ENCODE measurements at regions not wholly inside any gene's neighbourhood (a gene's known extent, or its start where the extent isn't known, plus 50 kb on each side); places are given as distances from the start of the nearest gene placed in this dataset.

GRCh38 chr14:29163109-29163508 lies 396.5 kb downstream of the FOXG1 start:
- H3K4me1 ChIP-seq (ENCODE audit: control insufficient read depth in 2 of 3, insufficient read depth in 2 of 3, low read depth in 1 of 3, low read length in 3 of 3), result no peaks in the 10 kb centered on the region

DNA sequence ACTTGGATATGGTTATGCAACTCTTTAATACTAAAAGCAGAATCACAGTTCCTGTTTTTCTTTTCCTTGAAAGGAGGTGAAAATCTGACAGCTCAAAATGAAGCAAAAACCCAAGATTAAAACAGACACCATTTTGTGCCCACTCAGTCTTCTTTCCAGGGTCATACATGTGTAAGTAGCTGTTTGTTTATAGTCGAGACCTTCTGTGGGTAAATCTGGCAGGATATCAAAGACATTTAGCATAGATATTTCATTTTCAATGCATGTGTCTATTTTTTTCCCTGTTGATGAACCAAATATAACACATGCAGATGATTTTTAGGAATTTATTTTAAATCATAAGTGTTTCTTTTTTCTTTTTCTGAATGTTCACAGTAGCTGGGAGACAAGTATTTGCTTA lies 398.8 kb downstream of the FOXG1 start:
- Histone ChIP-seq H3K4me3 (ENCODE audit: low read length in 3 of 3) (no peak overlapping the region), H3K9me3 (ENCODE audit: control insufficient read depth in 2 of 3, insufficient read depth in 1 of 3, low read length in 3 of 3) (peaks cover 0 to 4% (median 0%) of the 10 kb centered on the region in 3 donors), H3K4me1 (ENCODE audit: control insufficient read depth in 2 of 3, insufficient read depth in 2 of 3, low read depth in 1 of 3, low read length in 3 of 3) (no peaks in the 10 kb centered on the region), H3K27me3 (ENCODE audit: control insufficient read depth, insufficient read depth, low read length) (no peaks in the 10 kb centered on the region), H3K36me3 (ENCODE audit: control insufficient read depth in 2 of 3, insufficient read depth in 3 of 3, low read length in 3 of 3) (no peaks in the 10 kb centered on the region), H3K27ac (ENCODE audit: low read depth in 2 of 2, low read length in 2 of 2) (no peak overlapping the region), H3K9ac (ENCODE audit: low read length in 3 of 3) (no peak overlapping the region)
- intact Hi-C loops (cut with DNase I), result no loop called here
- DNase-seq, result no peak
- no peak for TF ChIP-seq CTCF (IDR thresholded peaks at IDR 0.05; ENCODE audit: borderline replicate concordance, extremely low read depth, insufficient read depth)
- no peak for FAIRE-seq

More at GRCh38 chr14:29163109-29163508, 396.5 kb downstream of the FOXG1 start:
- no peak for TF ChIP-seq CTCF (IDR thresholded peaks at IDR 0.05; ENCODE audit: borderline replicate concordance, extremely low read depth, insufficient read depth)
- Histone ChIP-seq H3K9ac (ENCODE audit: low read length in 3 of 3) (no peak overlapping the region), H3K27me3 (ENCODE audit: control insufficient read depth, insufficient read depth, low read length) (no peaks in the 10 kb centered on the region), H3K9me3 (ENCODE audit: control insufficient read depth in 2 of 3, insufficient read depth in 1 of 3, low read length in 3 of 3) (no peaks in the 10 kb centered on the region), H3K27ac (ENCODE audit: low read depth in 2 of 2, low read length in 2 of 2) (no peak overlapping the region), H3K4me3 (ENCODE audit: low read length in 3 of 3) (no peak overlapping the region), H3K36me3 (ENCODE audit: control insufficient read depth in 2 of 3, insufficient read depth in 3 of 3, low read length in 3 of 3) (no peaks in the 10 kb centered on the region)
- no peak for FAIRE-seq
- intact Hi-C loops (cut with DNase I), result no loop called here
- DNase-seq, result no peak

GRCh38 chr14:29166507-29166906 lies 399.9 kb downstream of the FOXG1 start:
- Histone ChIP-seq H3K4me3 (ENCODE audit: low read length in 3 of 3) (no peak overlapping the region), H3K9me3 (ENCODE audit: control insufficient read depth in 2 of 3, insufficient read depth in 1 of 3, low read length in 3 of 3) (peaks cover 0 to 4% (median 0%) of the 10 kb centered on the region in 3 donors), H3K36me3 (ENCODE audit: control insufficient read depth in 2 of 3, insufficient read depth in 3 of 3, low read length in 3 of 3) (no peaks in the 10 kb centered on the region), H3K4me1 (ENCODE audit: control insufficient read depth in 2 of 3, insufficient read depth in 2 of 3, low read depth in 1 of 3, low read length in 3 of 3) (no peaks in the 10 kb centered on the region), H3K27me3 (ENCODE audit: control insufficient read depth, insufficient read depth, low read length) (no peaks in the 10 kb centered on the region), H3K27ac (ENCODE audit: low read depth in 2 of 2, low read length in 2 of 2) (no peak overlapping the region), H3K9ac (ENCODE audit: low read length in 3 of 3) (no peak overlapping the region)
- intact Hi-C loops (cut with DNase I), result no loop called here
- FAIRE-seq (no peak), DNase-seq (no peak)
- no peak for TF ChIP-seq CTCF (IDR thresholded peaks at IDR 0.05; ENCODE audit: borderline replicate concordance, extremely low read depth, insufficient read depth)

- DNase-seq, result no peak
- Histone ChIP-seq H3K9me3 (ENCODE audit: control insufficient read depth in 2 of 3, insufficient read depth in 1 of 3, low read length in 3 of 3) (peaks cover 0 to 4% (median 0%) of the 10 kb centered on the region in 3 donors), H3K27me3 (ENCODE audit: control insufficient read depth, insufficient read depth, low read length) (no peaks in the 10 kb centered on the region), H3K36me3 (ENCODE audit: control insufficient read depth in 2 of 3, insufficient read depth in 3 of 3, low read length in 3 of 3) (no peaks in the 10 kb centered on the region), H3K4me1 (ENCODE audit: control insufficient read depth in 2 of 3, insufficient read depth in 2 of 3, low read depth in 1 of 3, low read length in 3 of 3) (no peaks in the 10 kb centered on the region), H3K27ac (ENCODE audit: low read depth in 2 of 2, low read length in 2 of 2) (no peak overlapping the region), H3K9ac (ENCODE audit: low read length in 3 of 3) (no peak overlapping the region), H3K4me3 (ENCODE audit: low read length in 3 of 3) (no peak overlapping the region)
- no peak for FAIRE-seq
- TF ChIP-seq CTCF (IDR thresholded peaks at IDR 0.05; ENCODE audit: borderline replicate concordance, extremely low read depth, insufficient read depth), result no peak
- intact Hi-C loops (cut with DNase I), result no loop called here
Measured at GRCh38 chr14:29168149-29168548, 401.6 kb downstream of the FOXG1 start.
